ENCODE measurements at regions not wholly inside any gene's neighbourhood (a gene's known extent, or its start where the extent isn't known, plus 50 kb on each side); places are given as distances from the start of the nearest gene placed in this dataset.

DNA sequence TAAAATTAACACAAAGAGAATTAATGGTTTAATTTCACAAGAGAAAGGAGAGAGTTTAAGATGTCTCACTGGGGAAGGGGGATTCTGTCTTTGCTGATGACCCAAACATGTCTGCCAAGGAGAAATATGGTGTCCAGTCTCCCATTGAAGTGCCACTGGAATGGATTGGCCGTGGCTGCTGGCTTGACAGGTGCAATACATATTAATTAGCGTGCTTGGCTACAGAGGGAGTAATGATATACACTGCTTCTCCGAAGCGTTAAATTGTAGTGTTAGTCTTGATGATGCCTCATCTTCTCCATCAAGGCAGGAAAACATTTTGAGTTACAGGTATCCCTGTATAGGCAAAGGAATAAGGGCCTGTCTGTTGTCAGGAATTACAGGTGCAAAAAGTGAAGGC, 393.4 kb upstream of the TMPO start:
- H3K27ac Mint-ChIP-seq, result no peak overlapping the region
- Histone ChIP-seq H3K9me3 (ENCODE audit: control insufficient read depth, insufficient read depth, low read length) (no peaks in the 10 kb centered on the region), H3K36me3 (ENCODE audit: control insufficient read depth, insufficient read depth, low read length) (no peaks in the 10 kb centered on the region), H3K27ac (ENCODE audit: low read length) (no peak overlapping the region), H3K27me3 (ENCODE audit: control insufficient read depth, insufficient read depth, low read length) (no peaks in the 10 kb centered on the region), H3K4me1 (ENCODE audit: control insufficient read depth, insufficient read depth, low read length) (peaks cover 3% of the 10 kb centered on the region), H3K4me3 (ENCODE audit: low read length) (no peak overlapping the region)
- no peak for ATAC-seq
- H3K36me3 Mint-ChIP-seq, result no peaks in the 10 kb centered on the region
- H3K4me3 Mint-ChIP-seq, result no peak overlapping the region
- peaks cover 4 to 6% of the 10 kb centered on the region in 2 donors for H3K27me3 Mint-ChIP-seq (ENCODE audit: low read depth in 2 of 2)
- no peak for DNase-seq
- 91% methylated on average over 4 of the region's 4 CpGs for WGBS (ENCODE audit: insufficient coverage)
- H3K4me1 Mint-ChIP-seq, result peaks cover 8 to 10% of the 10 kb centered on the region in 2 donors
- peaks cover 0 to 5% of the 10 kb centered on the region in 2 donors for H3K9me3 Mint-ChIP-seq
- intact Hi-C loops (cut with micrococcal nuclease), result no loop called here
- TF ChIP-seq, protein P1, sequence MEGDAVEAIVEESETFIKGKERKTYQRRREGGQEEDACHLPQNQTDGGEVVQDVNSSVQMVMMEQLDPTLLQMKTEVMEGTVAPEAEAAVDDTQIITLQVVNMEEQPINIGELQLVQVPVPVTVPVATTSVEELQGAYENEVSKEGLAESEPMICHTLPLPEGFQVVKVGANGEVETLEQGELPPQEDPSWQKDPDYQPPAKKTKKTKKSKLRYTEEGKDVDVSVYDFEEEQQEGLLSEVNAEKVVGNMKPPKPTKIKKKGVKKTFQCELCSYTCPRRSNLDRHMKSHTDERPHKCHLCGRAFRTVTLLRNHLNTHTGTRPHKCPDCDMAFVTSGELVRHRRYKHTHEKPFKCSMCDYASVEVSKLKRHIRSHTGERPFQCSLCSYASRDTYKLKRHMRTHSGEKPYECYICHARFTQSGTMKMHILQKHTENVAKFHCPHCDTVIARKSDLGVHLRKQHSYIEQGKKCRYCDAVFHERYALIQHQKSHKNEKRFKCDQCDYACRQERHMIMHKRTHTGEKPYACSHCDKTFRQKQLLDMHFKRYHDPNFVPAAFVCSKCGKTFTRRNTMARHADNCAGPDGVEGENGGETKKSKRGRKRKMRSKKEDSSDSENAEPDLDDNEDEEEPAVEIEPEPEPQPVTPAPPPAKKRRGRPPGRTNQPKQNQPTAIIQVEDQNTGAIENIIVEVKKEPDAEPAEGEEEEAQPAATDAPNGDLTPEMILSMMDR (IDR thresholded peaks at IDR 0.05), result no peak

GRCh38 chr12:98123021-98123461, 392.3 kb upstream of the TMPO start:
- Mint-ChIP-seq H3K36me3 (no peaks in the 10 kb centered on the region), H3K27me3 (ENCODE audit: low read depth in 2 of 2) (peaks cover under 1 to 6% of the 10 kb centered on the region in 2 donors), H3K27ac (no peak overlapping the region), H3K4me3 (no peak overlapping the region), H3K9me3 (peaks cover 0 to 1% of the 10 kb centered on the region in 2 donors), H3K4me1 (peaks cover 19% of the 10 kb centered on the region in 2 donors)
- no peak overlapping the region for H3K27ac ChIP-seq (ENCODE audit: low read length)
- TF ChIP-seq, protein P1 (IDR thresholded peaks at IDR 0.05), result no peak
- DNase-seq (no peak), ATAC-seq (no peak)
- peaks cover 10% of the 10 kb centered on the region for H3K4me1 ChIP-seq (ENCODE audit: control insufficient read depth, insufficient read depth, low read length)
- no peaks in the 10 kb centered on the region for H3K36me3 ChIP-seq (ENCODE audit: control insufficient read depth, insufficient read depth, low read length)
- no peaks in the 10 kb centered on the region for H3K9me3 ChIP-seq (ENCODE audit: control insufficient read depth, insufficient read depth, low read length)
- intact Hi-C loops (cut with micrococcal nuclease), result no loop called here
- no peaks in the 10 kb centered on the region for H3K27me3 ChIP-seq (ENCODE audit: control insufficient read depth, insufficient read depth, low read length)
- 84% methylated on average over 3 of the region's 3 CpGs for WGBS (ENCODE audit: insufficient coverage)
- no peak overlapping the region for H3K4me3 ChIP-seq (ENCODE audit: low read length)

DNA sequence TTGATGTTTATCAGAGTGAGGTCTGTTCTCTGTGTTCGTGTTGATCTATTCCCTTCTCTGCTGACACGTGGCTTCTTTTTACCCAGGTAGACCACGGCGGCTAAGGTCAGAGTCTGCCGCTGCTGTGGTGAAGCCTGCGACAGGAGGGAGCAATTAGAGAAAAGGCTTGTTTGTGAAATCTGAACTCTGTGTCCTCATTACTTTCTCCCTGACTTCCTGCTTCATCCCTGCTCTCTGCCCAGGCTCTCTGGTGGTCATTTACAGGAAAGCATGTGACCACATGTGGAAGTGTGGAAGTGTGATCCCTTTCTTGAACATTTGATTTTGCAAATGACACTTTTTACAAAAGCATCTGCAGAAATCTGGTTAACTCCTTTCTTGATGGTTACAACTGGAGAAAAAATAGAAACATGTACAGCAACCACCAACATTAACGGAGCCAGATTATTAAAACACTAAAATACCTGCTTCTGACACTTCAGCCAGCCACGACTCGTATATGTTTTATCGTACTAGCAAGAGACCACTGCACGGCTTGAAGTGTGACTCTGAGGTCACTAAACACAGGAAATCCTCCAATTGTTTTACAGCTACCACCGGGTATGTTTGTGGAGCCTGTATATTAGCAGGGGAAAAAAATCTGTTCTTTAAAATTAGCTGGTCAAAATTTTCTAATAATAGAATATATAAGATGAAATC, 388.6 kb upstream of the TMPO start:
- H3K36me3 Mint-ChIP-seq, result no peaks in the 10 kb centered on the region
- intact Hi-C loops (cut with micrococcal nuclease), result no loop called here
- Histone ChIP-seq H3K36me3 (ENCODE audit: control insufficient read depth, insufficient read depth, low read length) (no peaks in the 10 kb centered on the region), H3K4me3 (ENCODE audit: low read length) (no peak overlapping the region), H3K9me3 (ENCODE audit: control insufficient read depth, insufficient read depth, low read length) (no peaks in the 10 kb centered on the region), H3K27me3 (ENCODE audit: control insufficient read depth, insufficient read depth, low read length) (no peaks in the 10 kb centered on the region), H3K27ac (ENCODE audit: low read length) (no peak overlapping the region), H3K4me1 (ENCODE audit: control insufficient read depth, insufficient read depth, low read length) (peaks cover 12% of the 10 kb centered on the region)
- H3K9me3 Mint-ChIP-seq, result no peaks in the 10 kb centered on the region
- DNase-seq (no peak), ATAC-seq (peak; percentile 47 to 81 (median 60))
- peaks cover 19 to 22% of the 10 kb centered on the region in 2 donors for H3K4me1 Mint-ChIP-seq
- TF ChIP-seq, protein P1 (IDR thresholded peaks at IDR 0.05), result no peak
- peak overlapping the region; percentile 16 to 70 for H3K27ac Mint-ChIP-seq
- 14% methylated on average over 10 of the region's 12 CpGs for WGBS (ENCODE audit: insufficient coverage)
- peak overlapping the region; percentile 31 for H3K4me3 Mint-ChIP-seq
- H3K27me3 Mint-ChIP-seq (ENCODE audit: low read depth in 2 of 2), result no peaks in the 10 kb centered on the region

- no peaks in the 10 kb centered on the region for H3K27me3 Mint-ChIP-seq (ENCODE audit: low read depth in 2 of 2)
- Histone ChIP-seq H3K27me3 (ENCODE audit: control insufficient read depth, insufficient read depth, low read length) (no peaks in the 10 kb centered on the region), H3K4me3 (ENCODE audit: low read length) (no peak overlapping the region), H3K9me3 (ENCODE audit: control insufficient read depth, insufficient read depth, low read length) (no peaks in the 10 kb centered on the region), H3K36me3 (ENCODE audit: control insufficient read depth, insufficient read depth, low read length) (no peaks in the 10 kb centered on the region), H3K4me1 (ENCODE audit: control insufficient read depth, insufficient read depth, low read length) (peaks cover 12% of the 10 kb centered on the region), H3K27ac (ENCODE audit: low read length) (no peak overlapping the region)
- H3K4me1 Mint-ChIP-seq, result peaks cover 19 to 22% of the 10 kb centered on the region in 2 donors
- DNase-seq (no peak), ATAC-seq (peak; percentile 46 to 78 (median 57))
- no peaks in the 10 kb centered on the region for H3K36me3 Mint-ChIP-seq
- whole genome bisulfite sequencing (ENCODE audit: insufficient coverage), result 39% methylated on average over 3 of the region's 3 CpGs
- TF ChIP-seq, protein P1 (IDR thresholded peaks at IDR 0.05), result no peak
- no peaks in the 10 kb centered on the region for H3K9me3 Mint-ChIP-seq
- intact Hi-C loops (cut with micrococcal nuclease), result no loop called here
- H3K4me3 Mint-ChIP-seq, result peak overlapping the region; percentile 31
- peak overlapping the region; percentile 16 to 70 for H3K27ac Mint-ChIP-seq
Observed at GRCh38 chr12:98127336-98127679, 388.1 kb upstream of the TMPO start.
